NCI-H1105 treated with DMSO at 0.1 percent for 48 hours (cell line): ENCODE measurements at regions not wholly inside any gene's neighbourhood (a gene's known extent, or its start where the extent isn't known, plus 50 kb on each side); places are given as distances from the start of the nearest gene placed in this dataset.

Experiments used
- DNase-seq: peaks from one replicate; lab custom pipeline; 2025; lab: John Stamatoyannopoulos, UW

DNA sequence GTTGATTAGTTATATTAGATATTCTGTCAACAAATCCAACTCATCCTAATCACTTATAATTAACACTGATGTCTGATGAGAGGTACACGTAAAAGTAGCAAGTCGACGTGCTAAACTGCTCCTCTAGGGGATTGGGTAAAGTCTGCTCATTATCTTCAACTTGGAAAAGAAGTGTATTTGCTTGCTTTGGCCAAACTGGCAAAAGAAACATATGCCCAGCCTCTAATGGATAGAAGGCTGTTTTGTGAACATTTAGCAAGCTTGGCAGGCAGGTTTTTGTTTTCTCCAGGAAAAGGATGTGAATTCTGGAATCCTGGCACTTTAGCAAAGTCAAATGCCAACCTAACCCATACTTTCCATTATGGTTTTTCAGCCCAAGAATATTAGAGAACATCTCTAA lies 264.8 kb downstream of the TBL1XR1 start:
- no peak for DNase-seq

DNA sequence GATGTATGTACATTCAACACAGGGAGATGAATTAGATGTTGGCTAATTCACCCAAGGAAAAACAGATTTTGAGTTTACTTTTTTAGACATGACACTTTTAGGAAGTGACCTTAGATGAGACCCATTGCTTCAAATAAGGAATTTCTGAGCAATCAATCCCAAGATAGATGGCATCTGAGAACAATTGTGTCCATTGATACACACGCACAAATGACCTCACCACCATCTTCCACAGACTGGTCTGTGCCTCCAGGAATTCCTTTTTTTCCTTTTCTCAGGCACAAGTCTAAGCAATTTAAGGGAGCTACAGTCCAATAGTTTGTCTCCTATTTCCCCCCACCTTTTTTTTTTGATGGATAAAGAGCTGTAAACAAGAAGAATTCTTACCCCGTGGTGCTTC lies 265.3 kb downstream of the TBL1XR1 start:
- DNase-seq: no peak

DNA sequence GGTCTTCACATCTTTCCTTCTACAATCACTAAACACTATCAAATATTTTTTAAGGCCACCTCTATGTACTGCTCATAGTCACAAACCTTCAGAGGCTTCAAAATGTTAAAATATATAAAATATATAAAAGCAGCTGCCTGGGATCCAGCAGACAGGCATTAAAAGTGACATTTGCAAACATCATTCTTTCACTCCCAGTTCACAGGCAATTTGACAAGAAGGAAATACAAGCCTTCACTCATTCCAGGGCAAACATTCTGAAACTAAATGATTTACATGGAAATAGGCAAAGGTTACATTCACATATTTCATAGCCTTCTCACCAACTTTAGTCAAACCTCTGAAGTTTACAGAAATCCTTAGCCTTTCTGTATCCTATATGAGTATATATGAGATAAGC lies 266.3 kb downstream of the TBL1XR1 start:
- DNase-seq: no peak

DNA sequence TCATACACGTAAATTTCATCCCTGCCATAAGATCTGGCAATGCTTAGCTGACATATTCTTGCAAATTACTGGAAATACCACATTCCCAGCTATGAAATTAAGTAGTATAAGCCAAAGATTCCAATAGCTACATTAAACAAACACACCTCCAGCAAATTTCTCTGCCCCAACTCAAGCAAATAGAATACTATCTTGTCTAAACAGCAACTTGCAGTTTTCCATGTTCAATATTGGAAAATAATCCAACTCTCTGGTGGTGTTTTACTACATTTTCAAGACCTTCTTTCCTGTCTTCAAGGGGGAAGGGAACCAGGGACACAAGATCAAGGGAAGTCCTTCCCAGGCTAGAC lies 268.7 kb downstream of the TBL1XR1 start:
- DNase-seq: no peak

DNA sequence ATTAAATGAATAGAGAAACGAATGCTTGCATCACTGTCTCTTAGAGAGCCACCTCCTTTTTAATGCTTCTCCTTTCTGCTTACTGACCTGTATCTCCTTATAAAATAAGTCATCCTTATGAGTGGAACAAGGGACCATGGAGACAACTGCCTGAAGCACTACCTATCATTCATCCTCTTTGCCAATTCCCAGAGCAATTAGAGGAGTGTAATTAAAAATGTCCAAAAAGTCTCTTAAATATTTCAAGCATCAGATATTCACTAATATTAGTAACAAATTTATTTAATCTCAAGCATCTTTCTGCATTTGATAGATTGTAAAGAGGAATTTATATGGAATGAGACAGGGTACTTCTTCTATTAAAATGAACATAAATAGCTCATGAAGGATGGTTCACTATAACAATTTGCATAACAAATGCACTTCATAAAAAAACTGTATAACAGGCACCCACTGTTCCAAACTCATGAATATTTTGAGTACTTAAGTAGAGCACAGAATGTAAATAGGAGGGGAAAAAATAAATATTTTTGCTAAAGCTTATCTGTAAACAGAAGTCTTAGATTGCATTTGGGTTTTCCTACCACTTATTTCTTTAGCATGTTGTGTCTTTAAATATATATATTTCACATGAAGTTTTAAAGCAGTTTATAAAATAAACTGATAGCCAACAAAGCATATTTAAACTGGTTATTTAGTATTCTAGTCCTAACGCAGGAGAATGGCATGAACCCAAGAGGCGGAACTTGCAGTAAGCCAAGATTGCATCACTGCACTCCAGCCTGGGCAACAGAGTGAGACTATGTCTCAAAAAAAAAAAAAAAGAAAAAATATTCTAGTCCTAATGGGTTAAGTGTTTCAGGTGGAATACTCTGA lies 269.3 kb downstream of the TBL1XR1 start:
- no peak for DNase-seq

DNA sequence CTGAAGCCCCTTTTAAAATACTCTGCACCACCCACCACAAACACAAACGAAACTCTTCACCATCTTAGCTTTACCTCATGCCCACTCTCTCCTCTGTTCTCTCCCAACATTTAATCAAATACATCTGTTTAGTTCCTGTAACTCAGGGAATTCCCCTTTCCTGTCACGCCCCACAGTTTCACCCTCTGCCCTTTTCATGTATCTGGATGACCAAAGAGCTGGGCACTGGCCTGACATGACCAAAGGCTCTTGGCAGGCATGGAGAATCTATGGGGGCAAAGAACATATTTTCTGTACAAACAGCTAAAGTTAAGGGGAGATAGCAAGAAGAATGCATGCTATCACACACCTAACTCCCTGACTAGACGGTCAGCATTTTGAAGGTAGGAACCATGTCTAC lies 270.0 kb downstream of the TBL1XR1 start:
- no peak for DNase-seq

DNA sequence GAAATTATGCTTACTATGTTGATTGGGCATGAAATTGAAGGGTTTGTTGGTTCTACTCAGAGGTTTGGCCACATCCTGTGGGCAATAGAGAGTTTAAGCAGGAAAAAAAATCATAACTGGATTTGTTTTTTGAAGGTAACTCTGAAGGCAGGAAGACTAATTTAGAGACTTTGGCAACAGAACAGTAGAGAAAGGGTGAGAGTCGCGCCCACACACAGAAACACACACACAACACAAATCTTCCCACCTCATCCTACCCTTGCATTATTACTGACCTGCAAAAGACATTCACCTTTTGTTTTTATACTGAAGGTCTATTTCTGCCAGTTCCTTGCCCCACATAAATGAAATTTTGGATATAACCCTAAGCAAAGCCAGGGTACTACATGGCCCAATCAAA lies 270.6 kb downstream of the TBL1XR1 start:
- no peak for DNase-seq

DNA sequence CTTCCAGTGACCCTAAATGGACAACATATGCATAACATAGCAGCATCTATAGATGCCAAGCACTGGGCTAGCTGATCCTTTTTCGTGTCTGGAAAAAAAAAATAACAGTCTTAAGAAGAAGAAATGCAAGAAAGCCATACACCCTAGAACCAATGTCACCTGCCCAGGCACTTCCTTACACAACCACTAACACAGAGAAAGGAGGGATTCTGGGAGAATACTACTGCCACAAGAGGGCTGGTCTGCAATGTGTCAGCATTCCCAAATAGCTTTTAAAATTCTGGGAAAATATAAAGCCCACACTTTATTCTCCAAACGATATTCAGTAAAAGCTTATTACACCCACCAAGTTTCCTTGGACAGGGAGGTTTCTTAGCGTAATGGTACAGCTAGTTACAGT lies 271.2 kb downstream of the TBL1XR1 start:
- no peak for DNase-seq

DNA sequence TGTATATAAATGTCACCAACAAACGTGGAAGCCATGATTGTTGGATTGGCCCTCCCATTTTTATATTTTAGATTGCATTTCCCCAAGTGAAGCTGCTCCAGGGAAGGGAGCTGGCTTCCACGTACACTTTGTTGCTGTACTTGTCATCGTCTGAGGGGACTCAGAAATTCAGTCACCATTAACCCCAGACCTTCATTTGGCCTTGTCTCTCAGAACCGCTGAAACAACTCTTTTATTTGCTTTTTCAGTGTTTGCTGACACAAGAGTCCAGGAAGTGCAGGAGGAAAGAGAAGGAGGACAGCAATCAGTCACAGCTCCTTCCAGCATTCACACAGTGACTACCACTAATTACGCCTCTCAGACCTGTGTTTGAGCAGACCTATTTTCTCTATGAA lies 276.5 kb downstream of the TBL1XR1 start:
- DNase-seq: peak; percentile 95

DNA sequence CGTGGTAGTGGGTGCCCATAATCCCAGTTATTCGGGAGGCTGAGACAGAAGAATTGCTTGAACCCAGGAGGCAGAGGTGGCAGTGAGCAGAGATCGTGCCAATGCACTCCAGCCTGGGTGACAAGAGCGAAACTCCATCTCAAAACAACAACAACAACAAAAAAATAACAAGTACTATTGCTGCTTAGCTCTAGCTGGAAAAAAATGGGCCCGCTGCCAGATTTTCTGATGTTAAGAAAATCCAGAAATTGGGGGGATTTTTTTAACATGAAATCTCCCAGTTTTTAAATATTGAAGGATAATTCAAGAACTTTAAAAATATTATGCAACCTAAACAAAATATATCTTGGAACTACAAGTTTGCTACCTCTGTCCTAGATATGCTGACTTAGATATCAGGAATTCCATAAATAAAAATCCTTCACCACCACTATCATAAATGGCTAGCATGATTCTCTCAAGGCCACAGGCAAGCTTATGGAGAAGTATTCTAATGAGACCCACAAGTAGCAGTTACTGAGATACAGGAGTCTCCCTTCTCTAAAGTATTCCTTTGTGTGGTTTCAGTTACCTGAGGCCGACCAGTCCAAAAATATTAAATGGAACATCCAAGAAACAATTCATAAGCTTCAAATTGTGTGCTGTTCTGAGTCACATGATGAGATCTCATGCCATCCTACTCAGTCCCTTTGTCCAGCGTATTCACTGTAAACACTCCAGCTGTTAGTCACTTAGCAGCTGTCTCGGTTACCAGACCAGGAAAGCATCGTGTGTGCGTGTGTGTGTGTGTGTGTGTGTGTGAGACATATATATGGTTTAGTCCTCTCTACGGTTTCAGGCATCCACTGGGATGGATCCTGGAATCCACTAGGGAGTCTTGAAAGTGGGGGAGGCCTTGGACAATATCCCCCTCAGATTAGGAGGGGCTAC lies 277.2 kb downstream of the TBL1XR1 start:
- peak; percentile 88 for DNase-seq

DNA sequence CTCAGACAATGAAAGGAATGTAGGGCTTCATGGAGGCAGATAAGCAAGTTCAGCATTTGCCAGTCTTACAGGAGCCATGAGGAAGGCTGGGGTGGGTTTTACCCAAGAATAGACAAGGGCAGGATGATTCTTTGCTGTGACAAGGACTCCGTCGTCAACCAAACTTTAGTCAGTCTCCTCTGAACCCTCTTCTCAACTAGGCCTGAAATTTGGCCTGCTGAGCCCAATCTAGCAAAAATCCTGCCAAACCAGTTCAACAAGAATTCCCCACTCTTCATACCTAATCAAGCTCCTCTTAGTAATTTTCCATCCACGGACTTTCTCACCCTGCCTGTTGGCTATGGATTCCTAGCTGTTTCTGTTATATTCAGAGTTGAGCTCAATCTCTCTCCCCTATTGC lies 280.5 kb downstream of the TBL1XR1 start:
- peak; percentile 90 for DNase-seq

DNA sequence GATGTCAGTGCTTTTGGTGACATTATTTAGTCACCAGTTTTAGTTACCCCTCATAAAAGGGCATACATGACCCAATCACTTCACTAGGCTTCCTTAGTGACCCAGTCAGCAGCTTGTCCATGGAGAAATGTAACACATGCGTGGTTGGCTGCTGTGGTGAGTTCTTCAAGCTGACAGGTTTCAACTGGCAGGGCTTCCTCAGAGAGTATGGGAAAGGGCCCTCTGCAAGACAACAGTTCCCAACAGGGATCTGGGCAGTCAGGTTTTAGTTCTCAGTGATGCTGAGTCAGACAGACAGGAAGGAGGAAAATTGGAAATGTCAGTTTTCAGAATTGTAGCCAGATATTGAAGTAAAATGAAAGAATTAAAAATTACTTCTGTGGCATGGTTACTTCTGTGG lies 282.5 kb downstream of the TBL1XR1 start:
- no peak for DNase-seq

DNA sequence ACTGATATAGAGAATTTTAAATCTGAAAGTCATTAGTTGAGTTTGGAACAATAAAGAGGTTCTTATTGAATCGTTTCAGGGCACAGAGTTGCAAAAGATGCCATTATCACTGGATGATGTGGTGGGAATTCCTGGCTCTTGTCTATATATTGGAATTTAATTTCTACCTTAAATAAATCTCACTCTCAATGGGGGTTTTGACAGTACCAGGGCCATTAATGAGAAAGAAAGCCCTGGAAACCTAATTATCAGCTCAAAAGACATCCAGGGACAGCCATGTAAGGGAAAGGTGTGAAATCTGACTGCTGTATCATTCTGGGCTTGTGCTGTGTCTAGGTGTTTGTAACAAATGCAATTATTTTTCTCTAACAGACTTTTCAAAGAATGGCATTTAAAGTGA lies 285.7 kb downstream of the TBL1XR1 start:
- no peak for DNase-seq

DNA sequence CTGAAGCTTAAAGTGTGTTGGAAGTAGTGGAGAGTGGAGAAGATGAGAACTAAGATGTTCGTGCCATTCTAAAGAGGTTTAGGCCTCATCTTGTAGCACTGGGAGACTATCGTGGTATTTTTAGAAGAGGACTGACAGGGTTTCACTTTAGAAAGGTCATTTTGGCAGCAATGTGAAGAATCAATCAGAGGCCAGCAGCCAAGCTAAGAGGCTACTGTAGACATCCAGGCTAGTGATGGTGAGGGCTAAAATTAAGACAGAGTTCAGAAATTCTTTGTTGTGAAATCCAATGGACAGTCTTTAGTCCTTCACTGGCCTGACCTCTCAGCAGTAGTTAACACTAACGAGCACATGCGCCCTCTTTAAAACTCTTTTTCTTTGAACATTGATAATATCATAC lies 288.2 kb downstream of the TBL1XR1 start:
- DNase-seq: no peak

DNA sequence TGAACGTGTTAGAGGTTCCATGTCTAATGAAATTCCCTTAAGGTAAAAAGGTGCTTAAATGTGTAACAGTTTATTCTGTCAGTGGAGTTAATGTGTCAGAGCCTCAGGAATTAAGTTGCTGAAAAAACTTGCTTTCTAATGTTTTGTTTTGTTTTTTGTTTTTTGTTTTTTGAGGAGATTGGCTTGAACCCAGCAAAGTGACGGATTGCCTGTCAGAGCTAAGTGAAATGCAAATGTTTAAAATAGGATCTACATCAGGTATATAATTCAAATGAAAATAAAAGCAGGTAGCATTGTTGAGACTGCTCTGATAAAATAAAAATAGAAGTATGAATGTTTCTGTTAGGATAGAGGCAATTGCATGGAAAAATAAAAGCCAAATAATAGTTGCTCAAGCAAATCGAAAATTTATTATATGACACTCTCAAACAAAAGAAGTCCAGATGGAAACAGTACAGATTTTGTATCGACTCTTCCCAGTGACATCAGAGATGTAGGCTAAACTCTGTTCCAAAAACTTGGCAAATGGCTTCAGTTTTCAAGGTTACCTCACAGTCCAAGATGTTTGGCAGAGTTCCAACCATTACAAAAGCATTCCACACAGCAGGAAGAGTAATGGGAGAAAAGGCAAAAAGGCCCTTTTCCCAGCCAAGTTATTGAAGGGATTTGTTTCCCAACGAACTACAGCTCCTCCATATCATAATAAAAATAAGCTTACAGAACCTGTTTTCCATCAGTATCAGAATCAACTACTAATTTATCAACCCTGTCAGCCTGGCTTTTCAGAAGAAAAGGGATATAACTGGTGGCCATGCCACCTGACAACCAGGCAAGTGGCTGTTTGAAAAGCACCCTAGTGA lies 291.0 kb downstream of the TBL1XR1 start:
- peak; percentile 97 for DNase-seq

DNA sequence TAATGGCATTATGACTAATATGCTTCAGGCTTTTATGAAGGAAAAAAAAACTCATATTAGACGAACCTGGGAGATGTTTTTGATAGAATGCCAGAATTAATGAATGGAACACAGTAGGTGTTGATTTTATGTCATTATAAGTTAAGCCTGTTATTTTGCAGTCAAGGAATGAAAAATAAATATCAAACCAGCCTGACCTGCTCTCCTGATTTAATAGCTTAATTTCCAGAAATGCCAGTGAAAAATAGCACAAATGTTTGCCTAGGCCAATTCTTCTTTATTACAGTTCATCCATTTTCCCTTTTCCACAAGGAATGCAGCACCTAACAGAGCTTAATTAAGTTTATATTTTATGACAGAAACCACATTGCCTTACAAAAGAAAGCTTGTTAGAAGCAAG lies 292.0 kb downstream of the TBL1XR1 start:
- DNase-seq: no peak

DNA sequence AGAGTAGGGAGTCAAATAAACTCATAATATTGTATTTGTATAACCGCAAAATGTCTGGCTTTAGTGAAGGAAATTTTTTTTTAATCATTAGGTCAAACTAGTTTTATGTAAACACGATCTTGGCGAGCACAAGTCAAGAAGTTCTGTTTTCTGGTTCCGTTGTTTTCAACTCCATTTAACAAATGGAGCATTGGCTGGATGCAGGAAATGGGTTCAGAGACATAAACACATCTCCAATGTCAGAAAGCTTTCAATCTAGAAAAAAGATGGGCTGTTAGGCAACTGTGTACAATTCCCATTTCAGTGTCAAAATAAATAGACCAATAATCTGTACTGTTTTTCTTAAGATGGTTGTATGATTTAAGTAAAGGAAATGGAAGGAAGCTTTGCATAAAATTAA lies 292.8 kb downstream of the TBL1XR1 start:
- no peak for DNase-seq

DNA sequence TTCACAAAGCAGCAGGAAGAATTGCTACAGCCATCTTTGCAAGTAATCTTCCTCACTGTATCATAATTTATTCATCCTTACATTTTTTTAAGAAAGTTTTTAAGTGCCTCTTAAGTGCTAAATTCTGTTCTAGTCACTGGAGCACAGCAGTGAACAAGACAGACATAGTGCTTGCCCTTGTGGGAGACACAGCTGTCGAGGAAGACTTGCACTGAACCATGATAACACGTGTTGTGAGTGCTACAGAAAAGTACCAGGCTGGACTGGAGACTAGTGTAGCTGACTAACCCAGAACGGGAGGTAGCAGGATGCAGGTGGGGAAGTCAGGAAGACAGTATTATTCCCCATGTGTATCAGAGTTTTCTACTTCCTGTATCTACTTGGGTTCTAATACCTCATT lies 300.6 kb downstream of the TBL1XR1 start:
- DNase-seq: no peak

DNA sequence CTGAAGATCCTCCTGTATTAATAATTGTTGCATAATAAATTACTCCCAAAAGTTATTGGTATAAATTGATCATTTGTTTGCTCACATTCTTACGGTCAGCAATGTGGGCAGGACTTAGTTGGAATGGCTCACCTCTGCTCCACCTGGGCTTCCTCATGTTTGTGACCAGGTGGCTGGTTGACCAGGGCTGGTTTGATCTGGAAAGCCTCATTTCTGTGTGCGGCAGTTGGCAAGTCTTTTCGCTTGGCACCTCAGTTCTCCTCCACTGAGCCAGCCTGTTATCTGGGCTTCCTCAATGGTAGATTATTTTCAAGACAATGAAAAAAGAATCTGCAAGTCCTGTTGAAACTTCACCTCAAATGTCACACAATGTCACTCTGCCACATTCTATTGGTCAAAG lies 301.1 kb downstream of the TBL1XR1 start:
- no peak for DNase-seq

DNA sequence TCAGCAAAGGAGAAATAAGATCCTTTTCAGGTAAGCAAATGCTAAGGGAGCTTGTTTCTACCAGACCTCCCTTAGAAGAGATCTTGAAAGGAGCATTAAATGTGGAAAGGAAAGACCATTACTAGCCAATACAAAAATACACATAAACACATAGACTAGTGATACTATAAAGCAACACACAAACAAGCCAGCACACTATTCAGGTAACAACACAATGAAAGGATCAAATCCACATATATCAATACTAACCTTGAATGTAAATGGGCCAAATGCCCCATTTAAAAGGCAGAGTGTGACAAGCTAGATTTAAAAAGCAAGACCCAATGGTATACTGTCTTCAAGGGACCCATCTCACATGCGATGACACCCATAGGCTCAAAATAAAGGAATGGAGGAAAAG lies 317.6 kb downstream of the TBL1XR1 start:
- no peak for DNase-seq

DNA sequence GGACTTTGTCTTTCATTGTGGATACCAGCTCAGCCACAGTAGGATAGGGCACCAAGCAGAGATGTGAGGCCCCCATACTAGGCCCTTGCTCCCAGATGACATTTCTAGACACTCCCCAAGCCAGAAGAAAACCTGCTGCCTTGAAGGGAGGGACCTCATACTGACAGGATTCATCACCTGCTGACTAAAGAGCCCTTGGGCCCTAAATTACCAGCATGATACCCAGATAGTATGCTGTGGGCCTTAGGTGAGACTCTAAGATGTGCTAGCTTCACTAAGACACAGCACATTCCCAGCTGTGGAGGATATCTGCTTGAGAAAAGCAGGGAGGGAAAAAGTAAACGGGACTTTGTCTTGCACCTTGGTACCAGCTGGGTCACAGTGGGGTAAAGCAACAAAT lies 324.0 kb downstream of the TBL1XR1 start:
- DNase-seq: no peak

DNA sequence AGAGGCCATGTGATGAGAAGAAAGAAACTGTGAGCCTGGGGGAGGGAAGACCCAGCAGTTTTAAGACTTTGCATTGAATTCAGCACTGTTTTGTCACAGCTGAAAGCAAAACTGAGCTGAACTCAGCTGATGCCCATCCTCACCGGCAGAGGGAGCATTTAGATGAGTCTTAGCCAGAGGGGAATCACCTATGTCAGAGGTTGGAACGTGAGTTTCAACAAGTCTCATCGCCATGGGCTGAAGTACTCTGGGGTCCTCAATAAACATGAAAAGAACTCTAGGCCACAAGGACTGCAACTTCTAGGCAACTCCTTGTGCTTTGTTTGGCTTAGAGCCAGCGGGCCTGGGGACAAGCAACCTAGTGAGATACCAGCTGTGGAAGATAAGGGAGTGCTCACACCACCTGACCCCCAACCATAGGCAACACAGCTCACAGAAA lies 324.5 kb downstream of the TBL1XR1 start:
- DNase-seq: no peak
